ENCODE measurements at regions not wholly inside any gene's neighbourhood (a gene's known extent, or its start where the extent isn't known, plus 50 kb on each side); places are given as distances from the start of the nearest gene placed in this dataset.

DNA sequence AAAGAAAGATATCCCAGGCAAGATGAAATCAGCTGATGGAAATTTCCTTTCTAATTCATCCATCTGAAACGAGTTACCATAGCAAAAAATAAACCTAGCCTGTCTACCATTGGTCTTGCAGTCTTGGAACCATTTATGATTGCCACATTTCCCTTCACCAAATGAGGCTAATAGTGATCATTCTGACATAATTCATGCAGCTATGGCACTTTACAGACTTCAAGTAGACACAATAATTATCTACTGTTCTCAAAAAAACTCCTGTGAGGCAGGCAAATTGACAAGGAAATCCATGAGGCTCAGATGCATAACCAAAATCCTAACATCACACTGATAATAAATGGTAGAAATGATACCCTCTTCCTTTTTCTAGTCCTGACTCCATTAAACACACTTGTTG, 1669.7 kb upstream of the LRRTM1 start:
- Histone ChIP-seq H3K27ac (ENCODE audit: control insufficient read depth, insufficient read depth) (no peak overlapping the region), H3K9ac (ENCODE audit: control insufficient read depth, insufficient read depth, low read length) (no peak overlapping the region), H3K36me3 (ENCODE audit: control insufficient read depth in 2 of 2, insufficient read depth in 2 of 2, low read length in 1 of 2) (no peaks in the 10 kb centered on the region), H3K9me3 (replicated peaks; ENCODE audit: control insufficient read depth, insufficient read depth, low read length) (no peaks in the 10 kb centered on the region), H3K4me1 (ENCODE audit: control insufficient read depth, insufficient read depth, low read length) (no peaks in the 10 kb centered on the region), H3K4me2 (ENCODE audit: control insufficient read depth, insufficient read depth) (no peak overlapping the region), H3K79me2 (ENCODE audit: control insufficient read depth, insufficient read depth, low read length) (no peaks in the 10 kb centered on the region), H2AFZ (ENCODE audit: control insufficient read depth, low read depth, low read length) (no peak overlapping the region), H4K20me1 (ENCODE audit: control insufficient read depth, insufficient read depth) (no peaks in the 10 kb centered on the region), H3K4me3 (no peak overlapping the region), H3K27me3 (replicated peaks in 1 of 2; ENCODE audit: control insufficient read depth in 2 of 2, insufficient read depth in 2 of 2, low read length in 1 of 2) (no peaks in the 10 kb centered on the region)
- ATAC-seq (no peak), FAIRE-seq (no peak), DNase-seq (ENCODE audit: low read depth, low spot score) (no peak)
- CTCF ChIA-PET: no interaction called here
- SMC1A ChIA-PET (ENCODE audit: uncharacterized antibody, unreplicated experiment): interaction anchor here (1.0 kb wide), 1 partner anchor 51 kb away, joined by 3 read pairs; no protein-coding TSS in a partner anchor
- in situ Hi-C loops (cut with MboI) (no loop called here), intact Hi-C loops (cut with micrococcal nuclease; ENCODE audit: unreplicated experiment) (no loop called here)
- TF ChIP-seq SPI1 (IDR thresholded peaks at IDR 0.05; ENCODE audit: borderline replicate concordance, insufficient read depth, low read depth, low read length): no peak
- no peak for TF ChIP-seq RAD51 (IDR thresholded peaks at IDR 0.05)
- no peak for TF ChIP-seq BMI1 (IDR thresholded peaks at IDR 0.05; ENCODE audit: borderline replicate concordance)
- TF ChIP-seq POLR2A (IDR thresholded peaks at IDR 0.05; ENCODE audit: low read depth, low read length): no peak
- no peak for TF ChIP-seq SUZ12 (IDR thresholded peaks at IDR 0.05; ENCODE audit: unreplicated experiment)
- TF ChIP-seq PAX8 (IDR thresholded peaks at IDR 0.05): no peak
- no peak for TF ChIP-seq STAT3 (IDR thresholded peaks at IDR 0.05; ENCODE audit: low read depth, low read length)
- TF ChIP-seq CBX5 (IDR thresholded peaks at IDR 0.05; ENCODE audit: low read depth): no peak
- TF ChIP-seq CHD4 (IDR thresholded peaks at IDR 0.05): no peak
- no peak for TF ChIP-seq ZNF274 (IDR thresholded peaks at IDR 0.05; ENCODE audit: insufficient read depth, insufficient read length)
- TF ChIP-seq, protein P1, sequence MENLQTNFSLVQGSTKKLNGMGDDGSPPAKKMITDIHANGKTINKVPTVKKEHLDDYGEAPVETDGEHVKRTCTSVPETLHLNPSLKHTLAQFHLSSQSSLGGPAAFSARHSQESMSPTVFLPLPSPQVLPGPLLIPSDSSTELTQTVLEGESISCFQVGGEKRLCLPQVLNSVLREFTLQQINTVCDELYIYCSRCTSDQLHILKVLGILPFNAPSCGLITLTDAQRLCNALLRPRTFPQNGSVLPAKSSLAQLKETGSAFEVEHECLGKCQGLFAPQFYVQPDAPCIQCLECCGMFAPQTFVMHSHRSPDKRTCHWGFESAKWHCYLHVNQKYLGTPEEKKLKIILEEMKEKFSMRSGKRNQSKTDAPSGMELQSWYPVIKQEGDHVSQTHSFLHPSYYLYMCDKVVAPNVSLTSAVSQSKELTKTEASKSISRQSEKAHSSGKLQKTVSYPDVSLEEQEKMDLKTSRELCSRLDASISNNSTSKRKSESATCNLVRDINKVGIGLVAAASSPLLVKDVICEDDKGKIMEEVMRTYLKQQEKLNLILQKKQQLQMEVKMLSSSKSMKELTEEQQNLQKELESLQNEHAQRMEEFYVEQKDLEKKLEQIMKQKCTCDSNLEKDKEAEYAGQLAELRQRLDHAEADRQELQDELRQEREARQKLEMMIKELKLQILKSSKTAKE (IDR thresholded peaks at IDR 0.05; ENCODE audit: low read depth, poor library complexity, severe bottlenecking): no peak
- TF ChIP-seq TARDBP (IDR thresholded peaks at IDR 0.05; ENCODE audit: borderline replicate concordance): no peak
- TF ChIP-seq MEF2A (IDR thresholded peaks at IDR 0.05; ENCODE audit: insufficient read depth, low read depth, low read length): no peak
- no peak for TF ChIP-seq SREBF1 (IDR thresholded peaks at IDR 0.05; ENCODE audit: low read length)
- POLR2A ChIA-PET: no interaction called here
- RAD21 ChIA-PET (ENCODE audit: unreplicated experiment): no interaction called here
- no TSS peak for BruUV-seq (replicated peaks)
- WGBS (ENCODE audit: insufficient coverage, insufficient replicate concordance, low lambda C conversion rate, missing lambda C conversion rate): 0% methylated on average over 1 of the region's 1 CpG
